Adrenal gland (tissue), 5 donors: ENCODE measurements at regions not wholly inside any gene's neighbourhood (a gene's known extent, or its start where the extent isn't known, plus 50 kb on each side); places are given as distances from the start of the nearest gene placed in this dataset.

Experiments
- POLR2A ChIP-seq, 2 donors: fragments of 450-650 bp; IDR thresholded peaks; one replicate each; pipeline ENCODE4 v1.6.1; 2017; ENCODE audit warnings: antibody characterized with exemption in 2 of 2, mild to moderate bottlenecking in 2 of 2, moderate library complexity in 1 of 2
- TF ChIP-seq, protein P1 (sequence below), 6 experiments: fragments of 450-650 bp in 4 of 6; fragments of 200-600 bp in 2 of 6; sonication (generic) in 1 of 6; IDR thresholded peaks; 1 replicate in 5 of 6; 2 replicates in 1 of 6; pipeline versions ENCODE4 v1.5.1 to v1.8.0; 2016 to 2021; ENCODE audit warnings: antibody characterized with exemption in 6 of 6, mild to moderate bottlenecking in 2 of 6, moderate library complexity in 1 of 6
- donor health status: DM: no; HTN: no; CAD: no.

GRCh38 chr15:61731099-61731498 lies 329.1 kb downstream of the VPS13C start:
- TF ChIP-seq POLR2A (IDR thresholded peaks at IDR 0.05), result no peak
- TF ChIP-seq, protein P1, sequence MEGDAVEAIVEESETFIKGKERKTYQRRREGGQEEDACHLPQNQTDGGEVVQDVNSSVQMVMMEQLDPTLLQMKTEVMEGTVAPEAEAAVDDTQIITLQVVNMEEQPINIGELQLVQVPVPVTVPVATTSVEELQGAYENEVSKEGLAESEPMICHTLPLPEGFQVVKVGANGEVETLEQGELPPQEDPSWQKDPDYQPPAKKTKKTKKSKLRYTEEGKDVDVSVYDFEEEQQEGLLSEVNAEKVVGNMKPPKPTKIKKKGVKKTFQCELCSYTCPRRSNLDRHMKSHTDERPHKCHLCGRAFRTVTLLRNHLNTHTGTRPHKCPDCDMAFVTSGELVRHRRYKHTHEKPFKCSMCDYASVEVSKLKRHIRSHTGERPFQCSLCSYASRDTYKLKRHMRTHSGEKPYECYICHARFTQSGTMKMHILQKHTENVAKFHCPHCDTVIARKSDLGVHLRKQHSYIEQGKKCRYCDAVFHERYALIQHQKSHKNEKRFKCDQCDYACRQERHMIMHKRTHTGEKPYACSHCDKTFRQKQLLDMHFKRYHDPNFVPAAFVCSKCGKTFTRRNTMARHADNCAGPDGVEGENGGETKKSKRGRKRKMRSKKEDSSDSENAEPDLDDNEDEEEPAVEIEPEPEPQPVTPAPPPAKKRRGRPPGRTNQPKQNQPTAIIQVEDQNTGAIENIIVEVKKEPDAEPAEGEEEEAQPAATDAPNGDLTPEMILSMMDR (IDR thresholded peaks at IDR 0.05), result no peak
